HCT116 (cell line): ENCODE measurements at regions not wholly inside any gene's neighbourhood (a gene's known extent, or its start where the extent isn't known, plus 50 kb on each side); places are given as distances from the start of the nearest gene placed in this dataset.

Source experiments
- EZH2 ChIP-seq: fragments of 200-600 bp; sonication (generic); IDR thresholded peaks from 2 replicates; pipeline ENCODE4 v1.6.1; 2017; ENCODE audit warnings: antibody characterized with exemption, mixed run types
- FOSL1 ChIP-seq: IDR thresholded peaks from 2 replicates; pipeline ENCODE4 v1.6.1; 2012; ENCODE audit warnings: low read depth
- JUND ChIP-seq: IDR thresholded peaks from 2 replicates; pipeline ENCODE4 v1.6.1; 2012
- POLR2A ChIP-seq: IDR thresholded peaks from 2 replicates; pipeline ENCODE4 v1.7.0; 2011; ENCODE audit warnings: borderline replicate concordance; ENCODE audit not compliant: insufficient read depth, insufficient read length; ENCODE audit errors: extremely low read depth
- POLR2AphosphoS5 ChIP-seq: IDR thresholded peaks from 2 replicates; pipeline ENCODE4 v1.6.1; 2011; ENCODE audit warnings: mild to moderate bottlenecking, low read depth, low read length, moderate library complexity
- SIN3A ChIP-seq: IDR thresholded peaks from 2 replicates; pipeline ENCODE4 v1.6.1; 2012; ENCODE audit warnings: low read depth
- TCF7L2 ChIP-seq: IDR thresholded peaks from 2 replicates; pipeline ENCODE4 v1.7.0; 2011; ENCODE audit warnings: borderline replicate concordance, inconsistent platforms; ENCODE audit not compliant: insufficient read depth, insufficient read length; ENCODE audit errors: extremely low read depth
- YY1 ChIP-seq: IDR thresholded peaks from 2 replicates; pipeline ENCODE4 v1.6.1; 2011; ENCODE audit warnings: low read length, low read depth, moderate library complexity, mild to moderate bottlenecking; ENCODE audit not compliant: insufficient replicate concordance; ENCODE audit errors: extremely low read depth
- ZFX ChIP-seq: fragments of 450-650 bp; IDR thresholded peaks from 2 replicates; pipeline ENCODE4 v1.6.1; 2017
- ZNF274 ChIP-seq: fragments of 200-500 bp; sonication (Bioruptor generic); IDR thresholded peaks from 2 replicates; pipeline ENCODE4 v1.6.1; 2014; ENCODE audit warnings: mild to moderate bottlenecking, low read depth, low read length, inconsistent platforms
- TF ChIP-seq, protein P1 (sequence below), 3 experiments: fragments of 200-600 bp in 1 of 3; sonication (generic) in 1 of 3; IDR thresholded peaks in 2 of 3; conservative IDR thresholded peaks in 1 of 3; 2 replicates each; pipeline ENCODE4 v1.5.1; 2012 to 2017; ENCODE audit warnings: low read depth in 2 of 3, low read length in 2 of 3, antibody characterized with exemption in 1 of 3, borderline replicate concordance in 1 of 3, control low read depth in 1 of 3, mild to moderate bottlenecking in 1 of 3, mixed read lengths in 1 of 3, mixed run types in 1 of 3, moderate library complexity in 1 of 3; ENCODE audit not compliant: insufficient read depth in 1 of 3
- TF ChIP-seq, protein P2 (sequence below): IDR thresholded peaks from 2 replicates; pipeline ENCODE4 v1.6.1; 2012; ENCODE audit warnings: low read depth

GRCh38 chr1:244264163-244264562, 187.5 kb downstream of the ADSS2 start:
- TF ChIP-seq, protein P1, sequence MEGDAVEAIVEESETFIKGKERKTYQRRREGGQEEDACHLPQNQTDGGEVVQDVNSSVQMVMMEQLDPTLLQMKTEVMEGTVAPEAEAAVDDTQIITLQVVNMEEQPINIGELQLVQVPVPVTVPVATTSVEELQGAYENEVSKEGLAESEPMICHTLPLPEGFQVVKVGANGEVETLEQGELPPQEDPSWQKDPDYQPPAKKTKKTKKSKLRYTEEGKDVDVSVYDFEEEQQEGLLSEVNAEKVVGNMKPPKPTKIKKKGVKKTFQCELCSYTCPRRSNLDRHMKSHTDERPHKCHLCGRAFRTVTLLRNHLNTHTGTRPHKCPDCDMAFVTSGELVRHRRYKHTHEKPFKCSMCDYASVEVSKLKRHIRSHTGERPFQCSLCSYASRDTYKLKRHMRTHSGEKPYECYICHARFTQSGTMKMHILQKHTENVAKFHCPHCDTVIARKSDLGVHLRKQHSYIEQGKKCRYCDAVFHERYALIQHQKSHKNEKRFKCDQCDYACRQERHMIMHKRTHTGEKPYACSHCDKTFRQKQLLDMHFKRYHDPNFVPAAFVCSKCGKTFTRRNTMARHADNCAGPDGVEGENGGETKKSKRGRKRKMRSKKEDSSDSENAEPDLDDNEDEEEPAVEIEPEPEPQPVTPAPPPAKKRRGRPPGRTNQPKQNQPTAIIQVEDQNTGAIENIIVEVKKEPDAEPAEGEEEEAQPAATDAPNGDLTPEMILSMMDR (IDR thresholded peaks at IDR 0.05 in 2 of 3, conservative IDR thresholded peaks at IDR 0.05 in 1 of 3; ENCODE audit: borderline replicate concordance in 1 of 3, insufficient read depth in 1 of 3, low read depth in 2 of 3, low read length in 2 of 3) = no peak
- TF ChIP-seq SIN3A (no peak), ZFX (no peak), EZH2 (no peak), YY1 (no peak), ZNF274 (no peak), POLR2AphosphoS5 (no peak), JUND (no peak), POLR2A (no peak), FOSL1 (no peak), TCF7L2 (no peak)
- TF ChIP-seq, protein P2, sequence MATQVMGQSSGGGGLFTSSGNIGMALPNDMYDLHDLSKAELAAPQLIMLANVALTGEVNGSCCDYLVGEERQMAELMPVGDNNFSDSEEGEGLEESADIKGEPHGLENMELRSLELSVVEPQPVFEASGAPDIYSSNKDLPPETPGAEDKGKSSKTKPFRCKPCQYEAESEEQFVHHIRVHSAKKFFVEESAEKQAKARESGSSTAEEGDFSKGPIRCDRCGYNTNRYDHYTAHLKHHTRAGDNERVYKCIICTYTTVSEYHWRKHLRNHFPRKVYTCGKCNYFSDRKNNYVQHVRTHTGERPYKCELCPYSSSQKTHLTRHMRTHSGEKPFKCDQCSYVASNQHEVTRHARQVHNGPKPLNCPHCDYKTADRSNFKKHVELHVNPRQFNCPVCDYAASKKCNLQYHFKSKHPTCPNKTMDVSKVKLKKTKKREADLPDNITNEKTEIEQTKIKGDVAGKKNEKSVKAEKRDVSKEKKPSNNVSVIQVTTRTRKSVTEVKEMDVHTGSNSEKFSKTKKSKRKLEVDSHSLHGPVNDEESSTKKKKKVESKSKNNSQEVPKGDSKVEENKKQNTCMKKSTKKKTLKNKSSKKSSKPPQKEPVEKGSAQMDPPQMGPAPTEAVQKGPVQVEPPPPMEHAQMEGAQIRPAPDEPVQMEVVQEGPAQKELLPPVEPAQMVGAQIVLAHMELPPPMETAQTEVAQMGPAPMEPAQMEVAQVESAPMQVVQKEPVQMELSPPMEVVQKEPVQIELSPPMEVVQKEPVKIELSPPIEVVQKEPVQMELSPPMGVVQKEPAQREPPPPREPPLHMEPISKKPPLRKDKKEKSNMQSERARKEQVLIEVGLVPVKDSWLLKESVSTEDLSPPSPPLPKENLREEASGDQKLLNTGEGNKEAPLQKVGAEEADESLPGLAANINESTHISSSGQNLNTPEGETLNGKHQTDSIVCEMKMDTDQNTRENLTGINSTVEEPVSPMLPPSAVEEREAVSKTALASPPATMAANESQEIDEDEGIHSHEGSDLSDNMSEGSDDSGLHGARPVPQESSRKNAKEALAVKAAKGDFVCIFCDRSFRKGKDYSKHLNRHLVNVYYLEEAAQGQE = no peak
